ENCODE measurements at regions not wholly inside any gene's neighbourhood (a gene's known extent, or its start where the extent isn't known, plus 50 kb on each side); places are given as distances from the start of the nearest gene placed in this dataset.

DNA sequence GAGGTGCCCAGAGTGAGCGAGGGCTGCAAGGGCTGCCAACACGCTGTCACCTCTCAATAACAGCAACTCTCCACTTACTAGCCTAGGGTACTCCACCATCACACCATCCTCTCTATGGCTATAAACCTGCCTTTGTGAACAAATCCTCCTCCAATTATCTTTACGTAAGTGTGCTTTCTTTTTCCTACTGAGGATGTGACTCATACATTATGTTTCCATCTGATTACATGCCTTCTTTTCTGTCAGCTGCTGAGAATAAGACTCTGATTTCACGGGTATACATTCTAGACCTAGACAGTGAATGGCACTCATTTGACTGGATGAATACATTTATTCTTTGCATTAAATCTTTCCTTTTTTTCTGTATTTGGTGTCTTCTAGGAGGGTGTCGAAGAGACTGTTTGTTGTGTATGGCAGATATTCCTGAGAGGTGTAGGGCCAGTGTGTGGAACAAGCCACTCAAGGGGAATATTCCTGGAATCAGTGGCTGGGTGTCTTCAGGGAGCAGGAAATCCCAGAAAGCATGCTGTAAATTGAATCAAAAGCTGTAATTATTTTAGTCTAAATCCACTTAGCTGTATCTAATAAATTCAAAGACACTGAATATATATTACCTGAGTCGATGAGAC lies 327.3 kb upstream of the TMTC1 start:
- no peak for TF ChIP-seq CTCF (IDR thresholded peaks at IDR 0.05)
- TF ChIP-seq POLR2A (IDR thresholded peaks at IDR 0.05), result no peak
